GM19239 (cell line): ENCODE measurements at regions not wholly inside any gene's neighbourhood (a gene's known extent, or its start where the extent isn't known, plus 50 kb on each side); places are given as distances from the start of the nearest gene placed in this dataset.
A peak's percentile ranks its signal among the peaks of the same experiment; 100 is the strongest.

Experiments used
- DNase-seq: peaks from one replicate; pipeline ENCODE4 v3.0.0; 2011; ENCODE audit warnings: low spot score; ENCODE audit not compliant: insufficient read length
- FAIRE-seq: peaks from 2 replicates; lab custom pipeline; 2011; peaks lifted over from hg19 to GRCh38; lab: Jason Lieb, UNC

DNA sequence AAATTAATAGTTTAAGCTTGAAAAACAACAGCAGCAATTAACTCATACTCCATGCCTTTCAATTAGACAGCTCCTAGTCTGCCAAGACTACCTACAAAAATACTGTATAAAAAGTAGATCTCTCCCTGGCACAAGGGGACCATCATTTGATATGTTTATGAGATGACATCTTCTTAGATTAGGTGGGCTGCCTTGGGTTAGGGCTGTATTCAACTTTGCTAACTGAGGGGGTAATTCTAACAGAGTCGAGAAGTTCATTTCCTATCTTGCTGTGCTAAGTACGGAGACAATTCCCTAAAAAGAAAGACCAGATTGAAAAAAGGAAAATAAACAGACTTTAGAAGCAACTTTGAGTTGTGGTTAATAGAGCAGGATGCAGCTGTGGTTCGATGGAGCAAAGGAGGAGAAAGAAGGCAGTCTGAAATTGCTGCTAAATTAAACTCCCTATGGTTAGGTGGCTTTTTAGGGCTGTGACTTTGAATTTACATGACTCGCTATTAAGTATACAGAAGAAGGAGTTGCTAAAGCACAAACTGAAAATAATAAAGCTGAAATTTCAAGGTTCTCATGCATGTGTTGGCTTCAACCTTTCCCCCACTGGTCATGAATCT is 75.4 kb downstream of the CDC7 start:
- FAIRE-seq: no peak
- DNase-seq: no peak

DNA sequence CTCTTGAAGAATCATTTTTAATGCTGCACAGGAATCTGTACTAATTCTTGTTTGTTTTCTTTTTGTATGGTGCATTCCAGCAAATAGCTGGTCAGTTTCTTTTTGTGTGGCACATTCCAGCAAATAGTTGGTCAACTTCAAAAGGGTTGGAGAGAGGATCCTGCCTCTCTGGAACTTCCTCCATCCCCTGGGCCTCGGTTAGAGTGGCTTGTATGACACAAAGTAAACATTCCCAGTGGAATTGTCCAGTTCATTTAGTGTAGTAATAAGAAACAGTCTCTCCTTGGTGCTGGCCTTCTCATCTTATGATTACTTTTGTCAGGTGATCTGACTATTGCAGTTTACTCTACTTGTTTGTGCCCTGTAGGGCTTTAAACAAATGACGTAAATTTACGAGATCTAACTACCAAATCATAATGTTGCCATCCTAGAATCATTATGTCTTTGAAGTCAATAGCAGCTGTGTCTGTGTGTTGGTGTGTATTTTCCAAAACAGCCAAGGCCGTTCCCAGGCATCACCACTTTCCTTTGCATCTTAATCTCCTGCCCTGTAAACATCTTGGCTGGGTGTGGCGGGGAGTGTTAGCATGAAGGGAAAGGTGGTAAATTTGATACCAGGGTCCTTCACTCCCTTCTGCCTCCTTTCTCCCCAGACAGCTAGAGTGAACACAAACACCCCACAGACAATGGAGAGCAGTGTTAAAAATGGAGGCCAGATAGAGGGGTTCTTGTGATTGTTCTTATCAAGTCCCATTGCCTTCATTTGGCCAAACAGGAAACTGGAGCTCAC is 77.9 kb downstream of the CDC7 start:
- no peak for DNase-seq
- no peak for FAIRE-seq

DNA sequence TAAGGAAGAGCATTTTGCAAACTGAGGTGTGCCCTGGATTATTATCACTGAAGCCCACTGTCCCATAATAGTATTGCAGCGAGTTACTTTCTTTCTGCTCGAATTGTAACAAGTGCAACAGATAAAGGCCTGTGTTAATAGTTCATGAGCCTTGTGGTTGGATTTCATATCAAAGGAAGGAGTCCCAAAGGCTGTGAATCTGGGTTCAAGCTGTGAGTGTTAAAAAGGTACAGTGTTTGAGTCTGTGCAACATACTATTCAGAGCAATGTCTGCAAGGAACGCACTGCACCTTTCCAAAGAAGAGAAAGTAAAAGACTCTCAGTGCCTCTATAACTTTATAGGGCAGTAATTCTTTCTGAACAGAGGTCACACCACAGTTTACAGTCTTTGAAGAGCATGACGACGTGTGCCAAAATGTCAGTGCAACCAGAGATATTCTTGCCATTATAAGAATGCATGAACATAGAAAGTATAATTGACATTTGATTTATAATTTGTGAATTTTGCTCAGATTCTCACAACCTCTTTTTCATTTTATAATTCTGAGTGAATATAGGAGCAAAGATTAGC is 79.1 kb downstream of the CDC7 start:
- FAIRE-seq (no peak), DNase-seq (no peak)

DNA sequence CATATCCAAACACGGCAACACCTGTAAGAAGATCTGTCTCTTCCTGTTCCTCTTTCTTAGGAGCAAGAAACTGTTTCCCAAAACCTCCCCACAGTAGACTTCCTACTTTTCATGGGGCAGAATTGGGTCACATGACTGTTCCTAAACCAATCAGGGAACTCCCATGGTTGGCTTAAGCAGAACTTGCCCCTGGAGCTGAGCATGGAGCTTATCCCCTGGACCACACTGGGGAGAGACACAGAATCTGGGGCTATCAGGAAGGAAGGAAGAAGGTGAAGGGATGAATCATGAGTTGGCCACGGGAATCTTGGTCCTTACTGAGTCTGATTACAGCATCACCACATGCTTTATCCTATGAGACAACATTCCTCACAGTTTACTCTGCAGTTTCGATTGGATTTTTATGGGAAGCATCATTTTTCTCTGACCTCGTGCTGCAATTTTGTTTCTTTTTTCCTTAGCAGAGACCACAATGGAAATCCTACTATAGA is 81.8 kb downstream of the CDC7 start:
- no peak for DNase-seq
- no peak for FAIRE-seq

DNA sequence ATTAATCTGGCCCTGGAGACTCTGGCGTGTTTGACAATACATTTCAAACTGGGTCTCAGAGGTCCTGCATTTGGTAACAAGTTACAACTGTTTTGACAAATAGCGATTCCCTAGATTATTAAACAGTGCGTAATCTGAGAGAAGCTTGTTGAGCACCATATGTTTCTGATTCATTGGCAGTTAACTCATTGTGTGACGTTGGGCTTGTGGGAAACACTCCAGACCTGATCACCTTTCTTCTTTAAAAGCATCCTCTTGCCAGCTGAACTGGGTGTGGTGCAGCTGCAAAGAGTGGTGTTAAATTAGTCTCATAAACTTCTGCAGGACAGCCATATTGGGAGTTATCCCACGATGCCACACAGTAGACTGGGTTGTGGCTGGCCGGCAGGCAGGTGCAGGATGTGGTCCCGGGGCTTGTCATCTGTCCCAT is 82.7 kb downstream of the CDC7 start:
- FAIRE-seq: no peak
- DNase-seq: no peak

DNA sequence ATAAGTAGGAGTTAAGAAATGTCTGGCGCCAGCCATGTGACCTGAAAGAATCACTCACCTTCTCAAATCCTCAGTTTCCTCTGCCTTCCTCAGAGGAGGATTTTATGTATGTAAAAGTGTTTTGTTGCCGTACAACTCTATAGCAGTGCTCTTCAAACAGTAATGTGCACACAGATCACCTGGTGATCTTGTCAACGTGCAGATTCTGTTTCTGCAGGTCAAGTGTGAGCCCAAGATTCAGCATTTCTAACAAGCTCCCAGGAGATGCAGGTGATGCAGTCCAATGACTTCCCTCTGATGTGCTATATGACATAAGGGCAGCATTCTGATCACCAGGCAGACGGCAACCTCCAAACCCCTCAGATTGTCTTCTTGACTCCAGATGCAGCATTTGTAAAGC is 83.7 kb downstream of the CDC7 start:
- no peak for DNase-seq
- no peak for FAIRE-seq

DNA sequence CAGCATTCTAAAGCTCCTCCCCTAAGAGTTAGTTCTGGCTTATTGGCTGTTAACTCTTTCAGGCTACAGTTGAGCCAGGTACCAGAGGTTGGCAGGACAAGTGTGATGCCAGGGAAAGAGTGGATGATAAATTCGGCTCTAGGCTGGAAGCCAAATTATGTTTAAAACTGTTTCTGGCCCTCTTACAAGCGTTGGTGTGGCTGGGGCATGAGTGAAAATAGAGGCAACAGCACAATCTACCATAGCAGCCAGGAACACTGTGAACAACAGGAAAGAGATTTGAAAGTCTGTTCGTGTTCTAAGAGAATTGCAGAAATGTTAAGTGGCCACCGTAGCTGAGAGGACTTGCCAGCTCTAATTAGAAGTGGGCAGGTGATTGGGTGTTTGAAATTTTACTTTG is 84.2 kb downstream of the CDC7 start:
- no peak for FAIRE-seq
- no peak for DNase-seq

DNA sequence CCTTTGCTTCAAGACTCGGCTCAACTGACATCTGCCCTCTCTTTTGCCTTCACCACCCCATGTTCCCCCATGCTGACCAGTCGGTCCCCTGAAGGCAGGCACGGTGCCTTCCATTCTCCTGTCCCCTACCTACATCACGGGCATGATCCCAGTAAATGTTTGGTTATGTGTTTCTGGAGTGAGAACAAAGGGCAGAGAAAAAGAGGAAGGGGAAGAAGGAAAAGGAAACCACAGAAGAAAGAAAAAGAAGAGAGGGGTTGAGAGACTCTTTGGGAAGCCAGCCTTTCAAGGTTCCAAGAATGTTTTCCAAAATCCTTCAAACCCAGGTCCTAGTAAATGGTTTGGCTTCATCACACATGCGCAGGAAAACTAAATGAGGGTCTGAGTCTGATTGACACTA is 84.9 kb downstream of the CDC7 start:
- no peak for FAIRE-seq

DNA sequence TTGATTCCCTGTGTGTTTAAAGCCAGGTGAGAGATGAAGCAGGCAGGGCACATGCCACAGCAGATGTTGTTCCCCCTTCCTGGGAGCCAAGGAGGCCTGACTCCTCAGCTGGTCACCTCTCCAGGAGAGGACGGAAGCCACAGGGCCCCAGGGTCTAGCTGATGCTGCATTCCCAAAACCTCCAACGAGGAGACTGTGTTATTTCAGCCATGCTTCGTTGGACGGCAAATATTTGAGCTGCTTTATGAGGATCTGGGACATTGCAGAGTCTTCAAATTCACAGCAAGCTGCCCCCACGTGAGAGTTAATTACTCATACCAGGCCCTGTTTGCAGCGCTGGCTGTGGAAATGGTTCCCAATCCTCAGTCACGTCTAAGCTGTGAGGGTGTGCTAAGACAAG is 85.3 kb downstream of the CDC7 start:
- FAIRE-seq: no peak

More for the DNA sequence above, 84.9 kb downstream of the CDC7 start:
- DNase-seq: no peak

DNA sequence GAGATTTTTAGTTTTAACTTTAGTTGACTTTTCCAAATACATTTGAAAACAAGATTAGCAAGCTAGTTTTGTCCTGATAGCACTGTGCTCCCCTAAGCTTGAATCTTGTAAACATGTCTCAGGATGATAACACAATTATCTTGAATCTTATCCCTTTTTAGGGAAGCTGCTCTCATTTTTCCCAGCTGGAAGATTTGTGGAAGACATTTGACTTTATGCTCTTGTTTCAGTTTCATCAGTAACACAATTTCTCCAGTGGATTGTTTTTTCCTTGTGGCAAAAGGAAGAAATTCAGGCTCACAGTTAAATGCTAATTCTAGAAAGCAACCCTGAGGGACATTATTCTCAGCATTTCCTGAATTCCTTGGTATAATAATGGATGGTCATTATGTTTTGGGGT is 88.8 kb downstream of the CDC7 start:
- no peak for DNase-seq
- no peak for FAIRE-seq

More for the DNA sequence above, 85.3 kb downstream of the CDC7 start:
- DNase-seq: no peak

DNA sequence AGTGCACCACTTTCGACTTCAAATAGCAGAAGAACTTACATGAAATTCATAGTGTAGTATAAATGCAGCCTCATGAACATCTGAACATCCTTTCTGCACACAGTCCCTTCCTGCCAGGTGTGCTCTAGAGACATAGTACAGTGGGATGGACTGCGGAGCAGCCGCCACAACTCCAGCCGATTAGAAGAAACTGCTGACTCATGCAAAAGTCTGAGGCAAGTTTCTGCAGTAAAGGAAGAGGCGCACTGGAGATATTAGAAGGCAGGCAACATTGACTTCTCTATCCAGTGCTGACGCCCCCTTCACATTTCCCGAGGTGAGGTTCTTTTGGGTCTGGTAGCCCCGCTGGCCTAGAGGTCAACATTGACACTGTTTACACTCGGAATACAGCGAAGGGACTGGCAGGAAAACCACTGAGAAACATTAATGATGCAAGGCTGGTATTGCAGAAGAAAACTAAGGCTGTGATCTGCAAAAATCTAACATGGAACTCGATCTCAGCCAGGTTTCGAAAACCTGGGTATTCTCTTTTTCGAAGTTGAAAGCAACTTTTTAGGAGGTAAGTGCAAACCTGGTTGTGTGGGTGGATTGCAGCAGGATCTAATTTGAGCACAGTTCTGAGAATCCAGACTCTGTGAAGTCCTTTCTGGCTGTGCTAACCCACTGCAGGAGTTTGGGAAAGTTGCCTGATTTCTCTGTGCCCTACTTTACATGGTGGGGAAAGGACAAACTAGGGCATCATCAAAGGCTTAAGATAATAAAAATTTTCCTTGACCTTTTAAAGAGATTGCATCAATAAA is 90.7 kb downstream of the CDC7 start:
- no peak for DNase-seq
- peak; percentile 35 for FAIRE-seq

DNA sequence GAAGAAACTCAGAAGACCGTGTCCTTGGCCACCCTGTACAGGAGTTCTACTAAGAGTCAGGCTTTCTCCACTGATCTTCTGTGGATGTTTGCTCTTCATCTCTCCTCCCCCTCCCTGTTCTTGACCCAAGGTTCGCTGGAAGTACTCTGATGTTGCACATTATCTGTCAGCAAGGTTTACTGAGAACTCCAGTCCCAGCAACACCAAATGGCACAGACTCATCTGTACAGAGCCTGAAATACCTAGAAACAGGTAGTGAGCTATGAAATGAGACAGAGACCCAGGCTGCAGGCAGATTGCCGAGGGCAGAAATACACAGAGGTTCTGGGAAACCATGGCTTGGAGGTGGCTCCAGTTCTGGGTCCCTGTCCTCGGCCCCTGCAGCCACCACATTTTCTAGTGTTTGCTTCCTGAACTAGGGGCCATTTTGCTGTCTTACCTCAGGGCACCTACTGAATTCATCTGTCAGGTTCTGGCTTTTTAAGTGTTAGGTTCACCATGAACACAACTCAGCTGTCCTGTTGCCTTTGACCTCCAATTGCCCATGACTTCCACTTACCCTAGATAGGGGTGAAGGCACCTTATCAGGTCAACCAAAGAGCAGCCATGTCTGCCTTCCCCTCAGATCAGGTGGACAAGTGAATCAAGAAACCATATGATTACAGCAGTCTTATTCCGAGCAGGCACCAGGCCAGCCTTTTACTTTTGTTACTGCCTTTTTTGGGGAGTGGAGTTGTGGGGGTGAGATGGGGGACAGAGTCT is 92.2 kb downstream of the CDC7 start:
- DNase-seq: no peak
- no peak for FAIRE-seq

DNA sequence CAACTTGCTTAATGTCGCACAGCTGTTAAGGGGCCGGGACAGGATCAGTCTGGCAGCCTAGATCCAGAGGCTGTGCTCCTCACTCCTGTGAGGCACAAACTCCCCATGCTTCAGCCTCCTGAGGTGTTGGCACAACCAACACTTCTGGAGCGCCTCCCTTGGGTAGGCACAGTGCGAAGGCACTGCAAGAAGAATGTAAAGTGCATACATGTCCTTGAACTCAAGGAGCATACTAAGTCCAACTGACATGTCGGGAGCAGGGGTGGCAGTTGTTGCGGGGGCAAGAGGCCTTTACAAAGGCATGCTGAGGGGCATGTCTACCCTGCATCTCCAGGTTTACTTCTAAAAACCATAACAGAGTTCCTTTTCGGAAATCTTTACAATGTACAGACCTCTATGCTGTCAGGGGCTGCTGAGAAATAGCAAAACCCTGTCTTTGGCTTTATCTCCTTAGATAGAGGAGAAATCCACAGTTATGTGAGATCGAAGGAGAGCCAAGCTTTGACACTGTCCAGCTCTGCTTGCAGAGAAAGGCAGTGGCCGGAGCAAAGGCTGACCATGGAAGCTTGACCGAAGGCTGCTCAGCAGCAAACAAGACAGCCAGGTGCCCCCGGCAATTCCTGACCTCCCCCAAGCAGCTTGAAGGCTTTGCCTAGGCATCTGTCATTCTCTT is 93.9 kb downstream of the CDC7 start:
- DNase-seq: no peak
- no peak for FAIRE-seq

DNA sequence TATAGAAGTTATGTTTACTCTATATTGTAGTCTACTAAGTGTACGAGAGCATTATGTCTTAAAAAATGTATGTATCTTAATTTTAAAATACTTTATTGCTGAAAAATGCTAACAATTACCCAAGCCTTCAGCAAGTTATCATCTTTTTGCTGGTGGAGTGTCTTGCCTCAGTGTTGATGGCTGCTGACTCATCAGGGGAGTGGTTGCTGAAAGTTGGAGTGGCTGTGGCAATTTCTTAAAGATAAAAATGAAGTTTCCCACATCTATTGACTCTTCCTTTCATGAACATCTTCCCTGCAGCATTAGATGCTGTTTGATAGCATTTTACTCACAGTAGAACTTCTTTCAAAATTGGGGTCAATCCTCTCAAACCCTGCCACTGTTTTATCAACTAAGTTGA is 95.8 kb downstream of the CDC7 start:
- no peak for DNase-seq
- no peak for FAIRE-seq

DNA sequence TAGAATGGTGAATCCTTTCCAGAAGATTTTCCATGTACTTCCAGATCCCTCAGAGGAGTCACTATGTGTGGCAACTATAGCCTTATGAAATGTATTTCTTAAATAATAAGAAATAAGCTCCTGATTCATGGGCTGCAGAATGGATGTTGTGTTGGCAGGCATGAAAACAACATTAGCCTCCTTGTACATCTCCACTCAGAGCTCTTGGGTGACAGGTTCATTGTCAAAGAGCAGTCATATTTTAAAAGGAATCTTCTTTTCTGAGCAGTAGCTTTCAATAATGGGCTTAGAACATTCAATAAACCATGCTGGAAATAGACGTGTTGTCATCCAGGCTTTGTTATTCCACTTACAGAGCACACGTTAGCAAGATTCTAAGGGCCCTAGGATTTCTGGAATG is 96.6 kb downstream of the CDC7 start:
- no peak for DNase-seq
- no peak for FAIRE-seq

DNA sequence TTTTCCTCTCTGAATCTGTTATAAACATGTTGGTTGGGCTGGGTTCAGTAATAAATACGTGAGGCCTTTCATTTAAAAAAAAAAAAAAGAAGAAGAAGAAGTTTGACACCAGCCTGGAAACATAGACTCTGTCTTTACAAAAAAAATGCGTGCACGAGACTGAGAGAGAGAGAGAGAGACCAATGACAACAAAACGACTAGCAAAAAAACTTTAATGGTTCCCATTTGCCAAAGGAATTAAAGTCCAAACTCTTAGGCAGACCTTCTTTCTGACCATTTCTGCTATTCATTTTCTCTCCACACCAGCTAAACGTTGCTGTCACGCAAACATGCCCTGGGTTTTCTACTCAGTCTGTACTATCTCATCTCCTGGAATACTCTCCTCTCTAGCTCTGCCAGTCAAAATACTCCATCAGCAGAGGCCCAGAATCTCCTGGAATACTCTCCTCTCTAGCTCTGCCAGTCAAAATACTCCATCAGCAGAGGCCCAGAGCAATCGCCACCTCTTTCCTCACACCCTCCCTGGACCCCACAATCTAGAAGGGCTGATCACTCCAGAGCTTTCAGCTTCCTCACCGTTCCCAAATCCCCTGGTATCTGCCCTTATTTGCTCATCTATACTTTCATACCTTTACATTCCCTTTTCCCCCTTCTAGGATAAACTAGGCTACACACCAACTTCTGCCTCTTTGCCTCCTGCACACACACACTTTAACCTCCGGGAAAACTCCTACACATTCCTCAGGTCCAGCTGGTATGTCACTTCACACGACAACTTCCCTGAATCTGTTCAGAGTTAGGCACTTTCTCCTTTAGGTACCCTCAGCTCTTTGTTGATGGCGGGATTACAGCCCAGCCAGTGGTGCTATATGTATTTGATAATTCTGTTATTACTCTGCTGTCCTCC is 100.0 kb downstream of the CDC7 start:
- DNase-seq: no peak
- FAIRE-seq: no peak

DNA sequence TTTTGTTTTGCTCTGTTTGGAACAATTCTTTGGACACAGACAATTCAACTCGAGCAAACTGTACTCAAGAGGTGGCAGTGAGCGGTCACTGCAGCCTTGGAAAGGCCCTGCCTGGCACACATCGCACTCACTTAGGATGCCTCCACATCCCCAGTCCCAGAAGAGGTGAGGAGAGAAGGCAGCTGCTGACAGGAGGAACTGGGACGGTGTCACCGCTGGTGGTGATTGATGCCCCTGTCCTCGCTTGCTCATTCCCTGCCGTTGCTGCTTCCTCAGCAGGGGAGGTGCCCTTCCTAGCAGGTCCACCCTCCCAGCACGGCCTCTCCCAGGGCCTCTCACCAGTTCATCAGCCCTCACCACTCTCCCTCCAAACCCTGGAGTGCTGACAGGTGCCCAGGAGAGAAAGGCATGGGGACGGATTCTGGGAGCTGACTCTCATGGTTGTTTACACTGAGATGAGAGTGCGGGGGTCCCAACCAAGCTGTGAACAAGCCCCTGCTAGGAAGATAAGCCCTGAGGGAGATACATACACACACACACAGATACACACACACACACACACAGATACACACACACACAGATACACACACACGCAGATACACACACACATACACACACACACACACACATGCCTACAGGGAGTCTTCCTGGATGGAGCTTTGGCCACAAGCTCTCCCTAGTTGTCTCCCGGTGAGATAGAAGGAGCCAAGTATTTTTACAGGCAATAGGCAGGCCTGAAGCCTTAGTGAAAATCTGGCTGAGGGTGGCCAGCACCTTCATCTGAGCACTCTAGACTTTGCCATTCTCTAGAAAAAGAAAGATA is 101.1 kb downstream of the CDC7 start:
- FAIRE-seq (no peak), DNase-seq (no peak)

DNA sequence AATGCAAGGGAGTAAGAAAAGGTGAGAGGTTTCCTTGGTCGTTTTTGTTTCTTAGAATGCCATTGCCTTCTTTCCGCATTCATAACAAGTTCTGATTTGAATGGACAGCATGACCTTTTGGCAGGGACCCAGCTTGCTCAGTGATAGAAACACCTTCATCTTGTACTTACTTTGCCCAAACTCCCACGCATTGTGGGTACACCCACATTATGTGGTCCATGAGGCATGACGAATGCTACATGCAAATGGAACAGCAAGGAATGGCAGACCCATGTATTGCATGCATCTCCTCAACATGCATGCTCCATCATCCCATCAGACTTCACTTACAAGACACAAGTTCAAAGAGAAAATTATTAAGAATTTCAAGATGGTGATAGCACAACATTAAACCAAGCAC is 102.8 kb downstream of the CDC7 start:
- FAIRE-seq (no peak), DNase-seq (no peak)
